ENCODE measurements at regions not wholly inside any gene's neighbourhood (a gene's known extent, or its start where the extent isn't known, plus 50 kb on each side); places are given as distances from the start of the nearest gene placed in this dataset.

- Histone ChIP-seq H3K27ac (no peak overlapping the region), H3K9me3 (no peaks in the 10 kb centered on the region), H3K36me3 (no peaks in the 10 kb centered on the region), H3K4me3 (no peak overlapping the region), H3K27me3 (no peaks in the 10 kb centered on the region), H3K4me1 (no peaks in the 10 kb centered on the region)
- WGBS, result 87% methylated on average over 1 of the region's 1 CpG
- TF ChIP-seq EP300 (IDR thresholded peaks at IDR 0.05) (no peak), POLR2AphosphoS5 (IDR thresholded peaks at IDR 0.05) (no peak), CTCF (IDR thresholded peaks at IDR 0.05) (no peak), POLR2A (IDR thresholded peaks at IDR 0.05) (no peak)
- no peak for DNase-seq (ENCODE audit: low spot score in 2 of 2)
Observed at GRCh38 chr15:87631093-87631492, 625.4 kb downstream of the NTRK3 start.

GRCh38 chr15:87628311-87628710 lies 628.2 kb downstream of the NTRK3 start:
- TF ChIP-seq EP300 (IDR thresholded peaks at IDR 0.05) (no peak), POLR2AphosphoS5 (IDR thresholded peaks at IDR 0.05) (no peak), CTCF (IDR thresholded peaks at IDR 0.05) (no peak), POLR2A (IDR thresholded peaks at IDR 0.05) (no peak)
- 58% methylated on average over 2 of the region's 3 CpGs for WGBS
- no peaks in the 10 kb centered on the region for H3K4me1 ChIP-seq
- H3K27me3 ChIP-seq, result no peaks in the 10 kb centered on the region
- no peak overlapping the region for H3K4me3 ChIP-seq
- H3K36me3 ChIP-seq, result no peaks in the 10 kb centered on the region
- no peak for DNase-seq (ENCODE audit: low spot score in 2 of 2)
- no peaks in the 10 kb centered on the region for H3K9me3 ChIP-seq
- H3K27ac ChIP-seq, result no peak overlapping the region

GRCh38 chr15:87626860-87627259 lies 629.7 kb downstream of the NTRK3 start:
- H3K4me3 ChIP-seq, result no peak overlapping the region
- no peak for TF ChIP-seq POLR2A (IDR thresholded peaks at IDR 0.05)
- TF ChIP-seq CTCF (IDR thresholded peaks at IDR 0.05), result no peak
- TF ChIP-seq POLR2AphosphoS5 (IDR thresholded peaks at IDR 0.05), result no peak
- TF ChIP-seq EP300 (IDR thresholded peaks at IDR 0.05), result no peak
- 80% methylated on average over 4 of the region's 4 CpGs for WGBS

GRCh38 chr15:87623832-87624231 lies 632.7 kb downstream of the NTRK3 start:
- H3K27me3 ChIP-seq, result no peaks in the 10 kb centered on the region
- WGBS, result 60% methylated on average over 6 of the region's 6 CpGs
- H3K4me3 ChIP-seq, result no peak overlapping the region
- TF ChIP-seq EP300 (IDR thresholded peaks at IDR 0.05) (no peak), CTCF (IDR thresholded peaks at IDR 0.05) (no peak), POLR2AphosphoS5 (IDR thresholded peaks at IDR 0.05) (no peak)
- peaks cover 5% of the 10 kb centered on the region for H3K4me1 ChIP-seq
- H3K36me3 ChIP-seq, result no peaks in the 10 kb centered on the region
- DNase-seq (ENCODE audit: low spot score in 2 of 2), result no peak
- H3K27ac ChIP-seq, result no peak overlapping the region
- H3K9me3 ChIP-seq, result no peaks in the 10 kb centered on the region

More at GRCh38 chr15:87626860-87627259, 629.7 kb downstream of the NTRK3 start:
- H3K27me3 ChIP-seq, result no peaks in the 10 kb centered on the region
- H3K27ac ChIP-seq, result no peak overlapping the region
- H3K36me3 ChIP-seq, result no peaks in the 10 kb centered on the region
- no peaks in the 10 kb centered on the region for H3K9me3 ChIP-seq
- DNase-seq (ENCODE audit: low spot score in 2 of 2), result no peak
- no peaks in the 10 kb centered on the region for H3K4me1 ChIP-seq

GRCh38 chr15:87620393-87620792 lies 636.1 kb downstream of the NTRK3 start:
- TF ChIP-seq POLR2AphosphoS5 (IDR thresholded peaks at IDR 0.05) (no peak), POLR2A (IDR thresholded peaks at IDR 0.05) (no peak), CTCF (IDR thresholded peaks at IDR 0.05) (no peak), EP300 (IDR thresholded peaks at IDR 0.05) (no peak)
- WGBS, result 97% methylated on average over 2 of the region's 2 CpGs
- Histone ChIP-seq H3K27ac (no peak overlapping the region), H3K27me3 (no peaks in the 10 kb centered on the region), H3K36me3 (no peaks in the 10 kb centered on the region), H3K4me3 (no peak overlapping the region), H3K4me1 (peaks cover 8% of the 10 kb centered on the region), H3K9me3 (no peaks in the 10 kb centered on the region)
- no peak for DNase-seq (ENCODE audit: low spot score in 2 of 2)

Data from suprapubic skin (tissue), 4 donors.